Medulla oblongata (tissue), 1 donor: ENCODE measurements at regions not wholly inside any gene's neighbourhood (a gene's known extent, or its start where the extent isn't known, plus 50 kb on each side); places are given as distances from the start of the nearest gene placed in this dataset.

Experiments used
- DNase-seq: peaks from one replicate; pipeline ENCODE4 v3.0.0-alpha.2; 2015; ENCODE audit errors: extremely low spot score

- DNase-seq, result no peak
These were observed 283.5 kb downstream of the ARHGAP12 start for GRCh38 chr10:31644931-31645633.

GRCh38 chr10:31642281-31642680, 286.4 kb downstream of the ARHGAP12 start:
- DNase-seq, result no peak

- no peak for DNase-seq
These were observed 293.1 kb downstream of the ARHGAP12 start for GRCh38 chr10:31635415-31636065.

- no peak for DNase-seq
These were observed 293.6 kb downstream of the ARHGAP12 start for GRCh38 chr10:31635009-31635408.

DNA sequence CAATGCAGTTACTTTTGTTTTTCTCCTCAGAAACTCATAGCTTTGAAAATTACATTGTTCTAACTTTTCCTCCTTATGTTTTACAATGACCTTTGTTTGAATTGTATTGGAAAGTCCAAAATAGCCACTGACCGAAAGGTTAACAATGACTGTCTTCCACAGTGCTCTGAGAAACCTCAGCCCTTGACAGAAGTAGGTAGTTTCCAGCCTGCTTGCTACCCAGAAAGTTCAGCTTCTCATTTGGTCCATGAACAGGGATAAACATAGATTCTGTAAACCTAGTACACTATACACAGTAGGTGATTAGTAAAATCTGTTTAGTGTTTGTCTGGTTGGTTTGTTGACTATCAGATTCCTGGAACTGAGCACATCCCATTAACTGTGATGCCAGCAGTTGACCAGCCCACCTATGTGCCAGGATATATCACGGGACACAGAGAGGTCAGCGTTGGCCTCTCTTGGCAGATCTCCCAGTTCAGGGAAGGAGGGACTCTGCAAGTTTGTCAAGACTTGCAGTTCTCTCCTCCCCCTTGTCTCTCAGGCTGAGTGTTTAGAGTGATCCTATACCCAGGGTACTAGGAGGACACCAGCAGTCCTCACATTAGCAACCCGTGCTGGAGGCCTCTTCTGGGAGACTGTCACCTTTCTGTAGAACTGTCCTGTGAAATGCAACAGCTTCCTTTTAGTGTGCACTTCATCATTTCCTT, 297.6 kb downstream of the ARHGAP12 start:
- DNase-seq, result no peak

GRCh38 chr10:31625566-31625965, 303.1 kb downstream of the ARHGAP12 start:
- no peak for DNase-seq

- no peak for DNase-seq
These were observed 304.0 kb downstream of the ARHGAP12 start for GRCh38 chr10:31624611-31625010.

- no peak for DNase-seq
These were observed 304.7 kb downstream of the ARHGAP12 start for GRCh38 chr10:31623947-31624346.

- DNase-seq, result no peak
These were observed 304.4 kb downstream of the ZEB1 start for GRCh38 chr10:31623466-31623865.

DNA sequence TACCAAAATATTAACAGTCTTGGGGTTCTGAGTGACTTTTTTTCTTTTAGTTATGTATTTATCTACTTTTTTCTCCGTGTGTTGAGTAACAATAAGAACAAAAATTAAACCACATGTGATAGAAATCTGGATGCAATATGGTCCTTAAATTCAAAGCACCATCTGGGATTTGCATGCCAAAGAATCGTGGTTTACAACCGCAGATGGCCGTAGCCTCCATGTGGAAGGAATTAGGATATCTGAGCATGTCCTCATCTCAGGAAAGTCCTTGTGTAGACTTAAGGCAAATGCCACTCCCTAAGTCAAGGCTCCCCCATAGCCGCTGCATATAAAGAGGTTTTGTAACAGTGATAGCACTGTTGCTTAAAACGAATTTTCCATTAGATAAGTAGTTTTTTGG, 304.0 kb downstream of the ZEB1 start:
- no peak for DNase-seq

GRCh38 chr10:31621733-31622132, 302.7 kb downstream of the ZEB1 start:
- no peak for DNase-seq

- no peak for DNase-seq
These were observed 301.5 kb downstream of the ZEB1 start for GRCh38 chr10:31620226-31621151.

GRCh38 chr10:31619531-31620061, 300.6 kb downstream of the ZEB1 start:
- no peak for DNase-seq

DNA sequence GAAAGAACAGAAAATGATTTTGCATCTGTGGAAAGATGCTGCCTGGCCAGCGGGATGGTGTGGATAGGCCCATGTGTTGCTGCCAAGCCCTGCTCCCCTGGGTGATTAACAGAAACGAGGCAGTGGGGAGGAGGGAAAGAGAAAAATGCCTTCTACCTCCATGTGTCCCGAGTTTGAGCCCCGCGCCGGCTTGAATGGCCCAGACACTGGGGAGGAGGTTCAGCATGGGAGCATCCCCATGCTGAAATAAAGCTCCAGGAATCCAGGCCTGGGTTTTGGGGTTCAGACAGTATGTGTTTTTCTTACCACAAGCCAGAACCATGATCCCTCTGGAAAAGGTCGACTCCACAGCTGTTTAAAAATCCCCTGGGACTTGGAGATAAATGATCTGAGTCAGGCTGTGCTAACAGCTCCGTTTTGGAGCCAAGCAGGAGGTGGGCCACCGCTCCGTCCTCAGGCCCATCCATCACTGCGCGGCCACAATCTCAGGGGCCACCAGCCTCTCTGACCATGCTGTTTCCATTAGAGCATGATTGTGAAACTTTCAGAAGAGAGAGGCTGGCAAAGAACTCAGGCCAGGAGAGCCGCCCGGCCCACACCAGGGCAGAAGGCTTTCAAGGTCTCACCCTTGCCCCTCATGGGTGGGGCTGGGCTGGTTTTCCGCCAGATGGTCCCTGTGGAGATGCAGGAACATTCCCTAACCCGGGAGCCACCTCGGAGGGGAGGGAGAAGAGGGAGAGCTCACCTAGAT, 299.7 kb downstream of the ZEB1 start:
- no peak for DNase-seq

DNA sequence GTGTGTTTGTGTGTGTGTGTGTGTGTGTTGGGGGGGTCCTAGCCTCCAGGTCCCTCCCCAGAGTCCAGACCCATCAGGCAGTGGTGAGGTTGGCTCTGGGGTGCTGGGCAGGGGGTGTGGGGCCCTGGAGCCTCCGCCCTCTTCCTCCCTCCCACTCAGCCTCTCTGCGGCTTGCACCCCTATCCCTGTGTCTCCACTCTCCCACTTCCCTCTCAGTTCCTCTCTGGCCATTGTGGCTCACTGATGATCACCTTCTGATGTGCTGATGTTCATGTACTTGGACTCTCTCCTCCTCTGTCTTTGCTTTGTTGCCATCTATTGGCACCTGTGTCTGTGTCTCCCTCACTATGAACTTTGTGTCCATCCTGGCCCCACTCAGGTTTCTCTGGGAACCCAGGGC, 298.7 kb downstream of the ZEB1 start:
- DNase-seq, result no peak

DNA sequence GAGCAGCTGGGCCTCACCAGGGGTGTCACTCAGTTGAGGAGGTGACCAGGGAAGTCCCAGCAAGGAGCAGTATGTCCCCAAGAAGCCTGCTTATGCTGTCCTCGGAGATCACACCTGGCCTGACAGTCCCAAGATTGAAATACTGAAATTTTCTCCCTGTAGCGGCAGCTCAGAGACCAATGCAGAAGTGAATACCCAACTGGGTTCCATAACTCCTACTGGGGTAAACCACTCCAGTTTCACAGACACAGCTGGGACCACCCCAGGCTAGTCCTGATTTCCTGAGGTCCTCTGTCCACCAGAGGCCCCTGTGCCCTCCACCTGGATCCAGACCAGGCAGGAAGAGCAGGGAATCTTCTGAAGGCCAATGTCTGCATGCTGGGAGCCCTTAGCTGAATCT, 298.1 kb downstream of the ZEB1 start:
- DNase-seq, result no peak

- DNase-seq, result no peak
These were observed 296.1 kb downstream of the ZEB1 start for GRCh38 chr10:31615129-31615528.

- no peak for DNase-seq
These were observed 295.6 kb downstream of the ZEB1 start for GRCh38 chr10:31614611-31615010.

GRCh38 chr10:31612082-31612481, 293.1 kb downstream of the ZEB1 start:
- DNase-seq, result no peak

- no peak for DNase-seq
These were observed 292.1 kb downstream of the ZEB1 start for GRCh38 chr10:31611161-31611560.

DNA sequence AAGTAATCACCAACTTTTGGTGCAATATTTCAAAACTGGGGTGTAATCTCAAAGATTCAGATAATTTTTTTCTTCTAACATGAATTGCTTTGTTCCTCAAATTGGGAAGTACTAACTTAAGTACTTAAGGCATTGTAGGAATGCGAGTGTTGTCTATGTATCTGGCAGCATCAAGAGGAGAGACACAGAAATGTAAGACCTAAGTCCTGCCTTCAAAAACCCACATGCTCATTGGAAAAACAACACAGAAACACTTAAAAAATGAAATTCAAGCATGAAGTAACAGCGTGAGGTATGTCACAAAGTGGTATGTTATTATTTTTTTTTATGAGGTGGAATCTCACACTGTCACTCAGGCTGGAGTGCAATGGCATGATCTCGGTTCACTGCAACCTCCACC, 288.5 kb downstream of the ZEB1 start:
- no peak for DNase-seq
